ENCODE measurements at regions not wholly inside any gene's neighbourhood (a gene's known extent, or its start where the extent isn't known, plus 50 kb on each side); places are given as distances from the start of the nearest gene placed in this dataset.

DNA sequence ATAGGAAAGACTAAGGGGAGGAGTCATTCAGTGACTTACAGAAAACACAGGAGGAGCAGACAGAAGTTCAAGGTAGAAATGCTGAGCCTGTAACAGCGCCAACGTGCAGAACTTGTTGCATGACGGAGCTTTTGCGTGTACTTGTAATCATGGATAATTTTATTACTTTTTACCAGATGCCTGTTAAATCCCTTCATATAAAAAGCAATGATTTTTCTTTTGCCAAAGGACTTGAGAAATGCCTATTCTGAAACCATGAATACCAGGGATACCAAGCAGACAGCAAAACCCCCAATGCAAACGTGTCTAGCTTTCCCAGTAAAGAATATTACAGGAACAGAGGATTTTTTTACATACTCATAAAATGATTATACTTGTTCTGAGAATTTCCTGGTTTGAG, 163.6 kb upstream of the GSC start:
- TF ChIP-seq, protein P1, sequence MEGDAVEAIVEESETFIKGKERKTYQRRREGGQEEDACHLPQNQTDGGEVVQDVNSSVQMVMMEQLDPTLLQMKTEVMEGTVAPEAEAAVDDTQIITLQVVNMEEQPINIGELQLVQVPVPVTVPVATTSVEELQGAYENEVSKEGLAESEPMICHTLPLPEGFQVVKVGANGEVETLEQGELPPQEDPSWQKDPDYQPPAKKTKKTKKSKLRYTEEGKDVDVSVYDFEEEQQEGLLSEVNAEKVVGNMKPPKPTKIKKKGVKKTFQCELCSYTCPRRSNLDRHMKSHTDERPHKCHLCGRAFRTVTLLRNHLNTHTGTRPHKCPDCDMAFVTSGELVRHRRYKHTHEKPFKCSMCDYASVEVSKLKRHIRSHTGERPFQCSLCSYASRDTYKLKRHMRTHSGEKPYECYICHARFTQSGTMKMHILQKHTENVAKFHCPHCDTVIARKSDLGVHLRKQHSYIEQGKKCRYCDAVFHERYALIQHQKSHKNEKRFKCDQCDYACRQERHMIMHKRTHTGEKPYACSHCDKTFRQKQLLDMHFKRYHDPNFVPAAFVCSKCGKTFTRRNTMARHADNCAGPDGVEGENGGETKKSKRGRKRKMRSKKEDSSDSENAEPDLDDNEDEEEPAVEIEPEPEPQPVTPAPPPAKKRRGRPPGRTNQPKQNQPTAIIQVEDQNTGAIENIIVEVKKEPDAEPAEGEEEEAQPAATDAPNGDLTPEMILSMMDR (IDR thresholded peaks at IDR 0.05): no peak
- TF ChIP-seq POLR2A (IDR thresholded peaks at IDR 0.05): no peak

Measured in Peyer's patch (tissue), 4 donors.